ENCODE measurements at regions not wholly inside any gene's neighbourhood (a gene's known extent, or its start where the extent isn't known, plus 50 kb on each side); places are given as distances from the start of the nearest gene placed in this dataset.

DNA sequence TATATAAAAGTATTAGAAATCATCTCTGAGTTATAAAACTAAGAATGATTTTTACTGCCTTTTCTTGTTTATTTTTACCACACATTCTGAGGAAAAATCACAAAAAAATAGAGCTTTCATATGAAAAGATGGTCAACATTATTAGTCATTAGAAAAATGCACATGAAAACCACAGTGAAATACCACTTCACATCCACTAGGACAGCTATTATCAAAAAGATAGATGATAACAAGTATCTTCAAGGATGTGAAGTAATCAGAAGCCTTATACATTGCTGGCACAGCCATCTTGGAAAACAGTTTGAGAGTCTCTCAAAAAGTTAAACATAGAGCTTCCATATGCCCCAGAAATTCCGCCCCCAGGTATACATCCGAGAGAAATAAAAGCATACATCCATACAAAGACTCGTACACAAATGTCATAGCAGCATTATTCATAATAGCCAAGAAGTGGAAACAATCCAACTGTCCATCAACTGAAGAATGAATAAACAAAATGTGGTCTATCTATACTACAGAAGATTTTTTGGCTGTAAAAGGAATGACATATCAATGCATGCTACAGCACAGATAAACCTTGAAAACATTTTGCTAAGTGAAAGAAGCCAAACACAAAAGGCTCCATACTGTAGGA, 523.9 kb downstream of the FUT8 start:
- TF ChIP-seq, protein P1, sequence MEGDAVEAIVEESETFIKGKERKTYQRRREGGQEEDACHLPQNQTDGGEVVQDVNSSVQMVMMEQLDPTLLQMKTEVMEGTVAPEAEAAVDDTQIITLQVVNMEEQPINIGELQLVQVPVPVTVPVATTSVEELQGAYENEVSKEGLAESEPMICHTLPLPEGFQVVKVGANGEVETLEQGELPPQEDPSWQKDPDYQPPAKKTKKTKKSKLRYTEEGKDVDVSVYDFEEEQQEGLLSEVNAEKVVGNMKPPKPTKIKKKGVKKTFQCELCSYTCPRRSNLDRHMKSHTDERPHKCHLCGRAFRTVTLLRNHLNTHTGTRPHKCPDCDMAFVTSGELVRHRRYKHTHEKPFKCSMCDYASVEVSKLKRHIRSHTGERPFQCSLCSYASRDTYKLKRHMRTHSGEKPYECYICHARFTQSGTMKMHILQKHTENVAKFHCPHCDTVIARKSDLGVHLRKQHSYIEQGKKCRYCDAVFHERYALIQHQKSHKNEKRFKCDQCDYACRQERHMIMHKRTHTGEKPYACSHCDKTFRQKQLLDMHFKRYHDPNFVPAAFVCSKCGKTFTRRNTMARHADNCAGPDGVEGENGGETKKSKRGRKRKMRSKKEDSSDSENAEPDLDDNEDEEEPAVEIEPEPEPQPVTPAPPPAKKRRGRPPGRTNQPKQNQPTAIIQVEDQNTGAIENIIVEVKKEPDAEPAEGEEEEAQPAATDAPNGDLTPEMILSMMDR (IDR thresholded peaks at IDR 0.05; ENCODE audit: borderline replicate concordance, insufficient read depth, low read depth, low read length), result no peak

DNA sequence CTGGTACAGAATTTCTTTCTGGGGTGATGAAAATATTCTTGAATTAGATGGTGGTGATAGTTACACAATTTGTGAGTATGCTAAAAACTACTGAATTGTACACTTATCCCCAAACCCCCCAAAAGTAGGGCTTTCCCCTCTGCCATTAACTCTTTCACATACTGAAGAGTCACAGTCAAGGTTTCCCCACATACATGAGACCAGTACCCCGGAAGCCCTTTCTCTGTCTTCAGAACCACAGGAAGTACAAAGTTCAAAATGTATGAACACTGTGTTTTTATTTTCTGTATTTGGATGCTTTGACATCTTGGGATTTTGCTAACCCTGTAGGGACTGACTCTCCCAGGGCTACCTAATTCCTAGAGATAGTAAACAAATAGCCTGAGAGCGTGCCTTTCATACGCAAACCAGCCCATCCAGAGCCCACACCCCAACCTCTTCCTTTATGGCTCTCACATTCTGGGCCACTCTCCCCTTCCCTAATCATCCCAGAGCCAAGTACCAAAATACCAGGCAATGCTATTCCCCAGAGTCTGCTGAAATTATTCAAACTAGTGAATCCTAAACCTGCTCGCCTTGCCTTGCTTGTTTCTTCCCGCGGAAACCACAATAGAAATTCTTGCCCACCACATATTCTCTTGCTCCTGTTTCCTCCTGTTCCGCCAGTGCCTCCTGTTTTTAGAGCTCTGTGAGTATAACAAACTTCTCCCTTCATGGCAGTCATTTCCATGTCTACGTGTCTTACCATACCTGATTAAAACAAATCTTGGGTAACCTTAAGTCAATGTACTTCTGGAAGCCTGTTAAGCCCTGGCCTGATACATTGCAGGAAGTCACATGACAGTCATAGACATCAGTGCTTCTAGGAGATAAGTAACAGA, 524.8 kb downstream of the FUT8 start:
- TF ChIP-seq, protein P1 (IDR thresholded peaks at IDR 0.05; ENCODE audit: borderline replicate concordance, insufficient read depth, low read depth, low read length), result no peak
- H3K4me3 ChIP-seq (ENCODE audit: low read depth, low read length), result no peak overlapping the region

More for the DNA sequence above, 523.9 kb downstream of the FUT8 start:
- no peak overlapping the region for H3K4me3 ChIP-seq (ENCODE audit: low read depth, low read length)

DNA sequence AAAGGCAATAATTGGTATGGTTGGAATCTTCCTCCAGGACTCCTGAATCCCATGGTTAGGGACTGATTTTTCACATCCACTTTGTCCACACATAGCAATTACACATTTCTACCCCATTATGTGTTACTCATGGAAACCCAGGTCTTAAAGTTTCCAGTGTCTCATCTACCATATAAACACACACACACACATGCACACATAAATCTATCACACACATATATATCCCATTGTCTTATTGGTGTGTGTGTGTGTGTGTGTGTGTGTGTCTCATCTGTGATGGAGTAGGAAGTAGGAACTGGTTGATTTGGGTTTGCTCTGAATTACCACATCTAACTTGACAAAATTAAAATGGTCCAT, 525.4 kb downstream of the FUT8 start:
- no peak overlapping the region for H3K4me3 ChIP-seq (ENCODE audit: low read depth, low read length)
- TF ChIP-seq, protein P1 (IDR thresholded peaks at IDR 0.05; ENCODE audit: borderline replicate concordance, insufficient read depth, low read depth, low read length), result no peak

DNA sequence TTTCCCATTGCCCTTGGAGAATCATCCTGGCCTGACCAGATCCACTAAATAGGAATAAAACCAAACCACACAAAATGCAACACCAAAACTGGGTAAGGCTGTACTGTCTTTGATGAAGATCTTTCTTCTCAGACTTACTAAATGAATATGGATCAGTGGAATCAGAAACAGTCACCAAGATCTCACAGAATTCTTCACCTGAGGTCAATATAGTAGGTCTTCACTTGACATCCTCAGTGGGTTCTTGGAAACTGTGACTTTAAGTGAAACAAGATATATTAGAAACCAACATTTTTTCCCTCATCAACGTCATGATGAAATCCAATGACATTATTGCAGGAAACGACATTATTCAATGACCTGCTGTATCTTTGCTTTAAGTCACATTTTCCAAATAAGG, 526.2 kb downstream of the FUT8 start:
- no peak overlapping the region for H3K4me3 ChIP-seq (ENCODE audit: low read depth, low read length)
- TF ChIP-seq, protein P1 (IDR thresholded peaks at IDR 0.05; ENCODE audit: borderline replicate concordance, insufficient read depth, low read depth, low read length), result no peak

DNA sequence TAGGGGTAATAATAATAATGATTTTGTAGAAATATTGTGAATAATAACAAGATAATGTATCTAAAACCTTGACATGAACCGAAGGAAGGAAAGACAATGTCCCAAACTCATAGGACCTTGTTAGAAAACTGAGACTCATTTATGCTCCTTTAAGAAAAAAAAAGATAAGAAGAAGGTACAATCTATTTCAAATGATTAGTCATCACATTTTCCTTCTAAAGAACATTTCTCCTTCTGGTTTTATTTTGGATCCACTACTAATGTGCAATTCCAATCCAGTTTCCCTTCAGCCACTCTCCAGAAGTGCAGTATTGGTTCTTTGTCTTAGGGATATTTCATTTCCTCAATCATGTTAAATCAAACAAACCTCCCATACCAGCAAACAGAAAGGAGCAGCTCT, 526.7 kb downstream of the FUT8 start:
- TF ChIP-seq, protein P1 (IDR thresholded peaks at IDR 0.05; ENCODE audit: borderline replicate concordance, insufficient read depth, low read depth, low read length), result no peak
- H3K4me3 ChIP-seq (ENCODE audit: low read depth, low read length), result no peak overlapping the region

DNA sequence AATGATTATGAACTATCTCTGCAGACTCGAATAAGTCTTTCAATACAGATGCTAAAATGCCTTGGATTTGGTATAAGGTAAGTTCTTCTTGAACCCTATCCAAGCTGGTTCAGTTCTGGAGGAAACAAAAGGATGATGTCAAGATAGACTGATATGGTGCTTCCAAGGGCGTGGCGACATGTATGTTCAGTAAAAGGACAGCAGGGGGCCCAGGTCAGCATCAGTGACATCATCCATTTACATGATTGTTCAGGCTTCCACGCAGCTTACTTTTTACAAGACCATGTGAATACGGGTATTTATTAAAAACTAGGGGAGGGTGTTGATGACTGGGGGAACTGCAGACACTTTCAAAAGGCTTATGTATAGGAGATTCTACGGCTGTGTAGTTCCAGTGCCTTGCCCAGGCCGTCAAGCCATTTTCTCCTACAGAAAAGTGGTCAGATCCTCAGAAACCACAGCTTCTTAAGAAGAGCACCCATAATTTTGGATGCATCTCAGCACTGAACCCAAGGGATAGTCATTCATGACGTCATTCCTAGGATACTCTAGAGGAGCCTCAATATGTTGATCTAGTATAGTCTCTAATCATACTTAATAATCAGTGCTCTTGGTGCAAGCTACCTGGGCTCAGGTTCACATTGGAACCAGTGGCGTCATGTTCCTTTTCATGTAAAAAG, 527.7 kb downstream of the FUT8 start:
- TF ChIP-seq, protein P1 (IDR thresholded peaks at IDR 0.05; ENCODE audit: borderline replicate concordance, insufficient read depth, low read depth, low read length), result peak; percentile 51
- H3K4me3 ChIP-seq (ENCODE audit: low read depth, low read length), result no peak overlapping the region

Measured in GM12875 (cell line).